Hepatocyte (in vitro differentiated cells): ENCODE measurements at regions not wholly inside any gene's neighbourhood (a gene's known extent, or its start where the extent isn't known, plus 50 kb on each side); places are given as distances from the start of the nearest gene placed in this dataset.

Experiments
- EZH2 ChIP-seq: fragments of 200-600 bp; sonication (generic); IDR thresholded peaks from 2 replicates; pipeline ENCODE4 v1.6.1; 2016; ENCODE audit warnings: antibody characterized with exemption, mild to moderate bottlenecking, borderline replicate concordance
- EZH2phosphoT487 ChIP-seq: fragments of 200-600 bp; sonication (generic); IDR thresholded peaks from one replicate; pipeline ENCODE4 v1.6.1; 2018; ENCODE audit warnings: antibody characterized with exemption, mild to moderate bottlenecking, low read depth, moderate library complexity; ENCODE audit not compliant: unreplicated experiment, severe bottlenecking
- TF ChIP-seq, protein P1 (sequence below): fragments of 200-600 bp; sonication (generic); IDR thresholded peaks from 2 replicates; pipeline ENCODE4 v1.5.1; 2016; ENCODE audit warnings: antibody characterized with exemption, mild to moderate bottlenecking; ENCODE audit not compliant: poor library complexity

DNA sequence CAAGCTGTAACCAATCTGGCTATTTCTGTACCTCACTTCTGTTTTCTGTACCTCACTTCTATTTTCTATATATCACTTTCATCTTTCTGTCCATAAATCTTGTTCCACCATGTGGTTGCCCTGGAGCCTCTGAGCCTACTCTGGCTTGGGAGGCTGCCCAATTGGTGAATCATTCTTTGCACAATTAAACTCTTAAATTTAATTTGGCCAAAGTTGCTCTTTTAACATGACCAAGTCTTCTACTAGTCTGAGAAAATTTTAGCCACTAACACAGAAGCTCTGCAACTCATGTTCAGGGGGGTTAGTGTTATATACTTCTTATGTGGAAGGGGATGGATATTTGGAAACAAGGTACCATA lies 503.5 kb downstream of the KIF20B start:
- TF ChIP-seq, protein P1, sequence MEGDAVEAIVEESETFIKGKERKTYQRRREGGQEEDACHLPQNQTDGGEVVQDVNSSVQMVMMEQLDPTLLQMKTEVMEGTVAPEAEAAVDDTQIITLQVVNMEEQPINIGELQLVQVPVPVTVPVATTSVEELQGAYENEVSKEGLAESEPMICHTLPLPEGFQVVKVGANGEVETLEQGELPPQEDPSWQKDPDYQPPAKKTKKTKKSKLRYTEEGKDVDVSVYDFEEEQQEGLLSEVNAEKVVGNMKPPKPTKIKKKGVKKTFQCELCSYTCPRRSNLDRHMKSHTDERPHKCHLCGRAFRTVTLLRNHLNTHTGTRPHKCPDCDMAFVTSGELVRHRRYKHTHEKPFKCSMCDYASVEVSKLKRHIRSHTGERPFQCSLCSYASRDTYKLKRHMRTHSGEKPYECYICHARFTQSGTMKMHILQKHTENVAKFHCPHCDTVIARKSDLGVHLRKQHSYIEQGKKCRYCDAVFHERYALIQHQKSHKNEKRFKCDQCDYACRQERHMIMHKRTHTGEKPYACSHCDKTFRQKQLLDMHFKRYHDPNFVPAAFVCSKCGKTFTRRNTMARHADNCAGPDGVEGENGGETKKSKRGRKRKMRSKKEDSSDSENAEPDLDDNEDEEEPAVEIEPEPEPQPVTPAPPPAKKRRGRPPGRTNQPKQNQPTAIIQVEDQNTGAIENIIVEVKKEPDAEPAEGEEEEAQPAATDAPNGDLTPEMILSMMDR = no peak
- TF ChIP-seq EZH2phosphoT487 = no peak
- TF ChIP-seq EZH2 = no peak
